ENCODE measurements at regions not wholly inside any gene's neighbourhood (a gene's known extent, or its start where the extent isn't known, plus 50 kb on each side); places are given as distances from the start of the nearest gene placed in this dataset.

- DNase-seq, result no peak
- Mint-ChIP-seq H3K9me3 (no peaks in the 10 kb centered on the region), H3K4me1 (peaks cover 46 to 68% of the 10 kb centered on the region in 2 donors), H3K36me3 (no peaks in the 10 kb centered on the region), H3K27ac (peak overlapping the region; percentile 91), H3K4me3 (peak overlapping the region; percentile 87), H3K27me3 (ENCODE audit: low read depth in 2 of 2) (peaks cover 6 to 10% of the 10 kb centered on the region in 2 donors)
- Histone ChIP-seq H3K4me1 (ENCODE audit: control insufficient read depth, insufficient read depth, low read length) (peaks cover 47% of the 10 kb centered on the region), H3K36me3 (ENCODE audit: control insufficient read depth, insufficient read depth, low read length) (no peaks in the 10 kb centered on the region), H3K27ac (ENCODE audit: low read length) (peak overlapping the region; percentile 63), H3K4me3 (ENCODE audit: low read length) (peak overlapping the region; percentile 6), H3K9me3 (ENCODE audit: control insufficient read depth, insufficient read depth, low read length) (no peaks in the 10 kb centered on the region), H3K27me3 (ENCODE audit: control insufficient read depth, insufficient read depth, low read length) (no peaks in the 10 kb centered on the region)
- intact Hi-C loops (cut with micrococcal nuclease), result loop anchor here (5.0 kb wide), 2 partner anchors 88 to 143 kb away; no protein-coding TSS in a partner anchor
- 9% methylated on average over 10 of the region's 10 CpGs for WGBS (ENCODE audit: insufficient coverage)
- ATAC-seq, result no peak
- no peak for TF ChIP-seq CTCF (IDR thresholded peaks at IDR 0.05)
Measured at GRCh38 chr22:48098921-48099245, 1336.4 kb downstream of the TBC1D22A start.

- Histone ChIP-seq H3K4me3 (ENCODE audit: low read length) (peak overlapping the region; percentile 6), H3K27me3 (ENCODE audit: control insufficient read depth, insufficient read depth, low read length) (no peaks in the 10 kb centered on the region), H3K36me3 (ENCODE audit: control insufficient read depth, insufficient read depth, low read length) (no peaks in the 10 kb centered on the region), H3K27ac (ENCODE audit: low read length) (peak overlapping the region; percentile 87), H3K4me1 (ENCODE audit: control insufficient read depth, insufficient read depth, low read length) (peaks cover 47% of the 10 kb centered on the region), H3K9me3 (ENCODE audit: control insufficient read depth, insufficient read depth, low read length) (no peaks in the 10 kb centered on the region)
- H3K4me1 Mint-ChIP-seq, result peaks cover 46 to 68% of the 10 kb centered on the region in 2 donors
- 0% methylated on average over 4 of the region's 8 CpGs for WGBS (ENCODE audit: insufficient coverage)
- TF ChIP-seq CTCF (IDR thresholded peaks at IDR 0.05), result no peak
- peak in 1 of 2 donors; percentile 78 for DNase-seq
- H3K27ac Mint-ChIP-seq, result peak overlapping the region; percentile 91
- H3K27me3 Mint-ChIP-seq (ENCODE audit: low read depth in 2 of 2), result peaks cover 6 to 9% of the 10 kb centered on the region in 2 donors
- intact Hi-C loops (cut with micrococcal nuclease), result loop anchor here (5.0 kb wide), 2 partner anchors 89 to 144 kb away; no protein-coding TSS in a partner anchor
- peak overlapping the region; percentile 87 for H3K4me3 Mint-ChIP-seq
- peak; percentile 90 to 96 (median 92) for ATAC-seq
- H3K36me3 Mint-ChIP-seq, result no peaks in the 10 kb centered on the region
- H3K9me3 Mint-ChIP-seq, result no peaks in the 10 kb centered on the region
Measured at GRCh38 chr22:48098243-48098920, 1335.9 kb downstream of the TBC1D22A start.

GRCh38 chr22:48097723-48098122 is 1335.3 kb downstream of the TBC1D22A start:
- TF ChIP-seq CTCF (IDR thresholded peaks at IDR 0.05), result no peak
- Histone ChIP-seq H3K27me3 (ENCODE audit: control insufficient read depth, insufficient read depth, low read length) (no peaks in the 10 kb centered on the region), H3K4me3 (ENCODE audit: low read length) (no peak overlapping the region), H3K27ac (ENCODE audit: low read length) (peak overlapping the region; percentile 87), H3K9me3 (ENCODE audit: control insufficient read depth, insufficient read depth, low read length) (no peaks in the 10 kb centered on the region), H3K4me1 (ENCODE audit: control insufficient read depth, insufficient read depth, low read length) (peaks cover 47% of the 10 kb centered on the region), H3K36me3 (ENCODE audit: control insufficient read depth, insufficient read depth, low read length) (no peaks in the 10 kb centered on the region)
- Mint-ChIP-seq H3K4me1 (peaks cover 46 to 64% of the 10 kb centered on the region in 2 donors), H3K27me3 (ENCODE audit: low read depth in 2 of 2) (peaks cover under 1 to 9% of the 10 kb centered on the region in 2 donors), H3K36me3 (no peaks in the 10 kb centered on the region), H3K27ac (peak overlapping the region; percentile 91), H3K4me3 (peak overlapping the region; percentile 87), H3K9me3 (no peaks in the 10 kb centered on the region)
- 9% methylated on average over 5 of the region's 7 CpGs for WGBS (ENCODE audit: insufficient coverage)
- intact Hi-C loops (cut with micrococcal nuclease), result loop anchor here (5.0 kb wide), 2 partner anchors 90 to 145 kb away; no protein-coding TSS in a partner anchor
- no peak for DNase-seq
- ATAC-seq, result no peak
